ENCODE measurements at regions not wholly inside any gene's neighbourhood (a gene's known extent, or its start where the extent isn't known, plus 50 kb on each side); places are given as distances from the start of the nearest gene placed in this dataset.
A peak's percentile ranks its signal among the peaks of the same experiment; 100 is the strongest.

DNA sequence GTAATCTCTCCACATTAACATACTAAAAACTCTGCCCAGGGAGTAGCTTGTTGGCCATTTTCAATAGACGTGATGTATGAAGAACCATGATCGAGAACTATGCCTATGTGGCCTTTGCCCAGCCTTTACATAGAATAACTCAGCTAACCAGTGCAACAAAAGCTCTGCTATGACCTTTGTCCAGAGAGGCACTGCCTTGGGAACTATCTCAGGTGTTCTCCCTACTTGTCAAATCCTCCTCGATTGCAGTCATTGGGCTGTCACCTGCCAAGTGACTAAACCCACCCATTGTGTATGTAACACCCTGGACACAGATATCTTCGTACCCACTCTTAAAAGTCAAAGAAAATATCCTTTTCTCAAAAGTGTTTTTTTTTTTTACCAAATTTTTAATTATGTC lies 610.3 kb upstream of the GALNTL6 start:
- H3K4me3 ChIP-seq (ENCODE audit: low read depth, low read length) = no peak overlapping the region
- H3K36me3 ChIP-seq (ENCODE audit: control insufficient read depth, insufficient read depth, low read length) = no peaks in the 10 kb centered on the region
- Mint-ChIP-seq H3K36me3 (ENCODE audit: insufficient read depth, unreplicated experiment) (no peaks in the 10 kb centered on the region), H3K27ac (ENCODE audit: unreplicated experiment) (no peak overlapping the region), H3K27me3 (ENCODE audit: insufficient read depth, unreplicated experiment) (peaks cover 2% of the 10 kb centered on the region), H3K4me1 (ENCODE audit: low read depth, unreplicated experiment) (peaks cover 7% of the 10 kb centered on the region), H3K9me3 (ENCODE audit: unreplicated experiment) (no peaks in the 10 kb centered on the region), H3K4me3 (ENCODE audit: unreplicated experiment) (no peak overlapping the region)
- TF ChIP-seq CTCF (IDR thresholded peaks at IDR 0.05; ENCODE audit: insufficient read depth in 1 of 2, low read depth in 1 of 2, low read length in 1 of 2, severe bottlenecking in 1 of 2, unreplicated experiment in 1 of 2) = no peak
- no peak for DNase-seq
- H3K27me3 ChIP-seq (replicated peaks; ENCODE audit: control insufficient read depth, insufficient read depth, low read length) = no peaks in the 10 kb centered on the region
- ChIA-PET CTCF (no interaction called here), POLR2A (no interaction called here)
- no TSS peak for BruUV-seq (replicated peaks)
- H3K9me3 ChIP-seq = no peaks in the 10 kb centered on the region
- intact Hi-C loops (cut with micrococcal nuclease; ENCODE audit: unreplicated experiment) = no loop called here
- peaks cover 8% of the 10 kb centered on the region; the same call in 1 of the 2 replicates for H3K4me1 ChIP-seq

DNA sequence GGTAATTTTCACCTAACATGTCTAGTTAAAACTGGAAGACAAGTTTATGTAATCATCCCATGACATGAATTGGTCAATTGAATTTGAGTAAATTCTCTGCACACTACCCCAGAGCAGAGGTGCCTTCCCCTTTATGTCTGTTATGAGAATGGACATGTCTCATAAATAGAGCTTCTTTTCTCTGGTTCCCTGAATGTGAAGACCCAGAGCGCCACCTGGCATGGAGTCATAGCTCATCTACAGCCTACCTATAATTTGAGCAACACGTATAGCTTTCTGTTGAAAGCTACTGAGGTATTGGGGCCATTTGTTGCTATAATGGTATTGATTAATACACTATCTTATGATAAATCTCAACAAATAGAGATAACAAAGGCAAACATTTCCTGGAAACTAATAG lies 626.5 kb upstream of the GALNTL6 start:
- H3K9me3 Mint-ChIP-seq (ENCODE audit: unreplicated experiment) = no peaks in the 10 kb centered on the region
- no peaks in the 10 kb centered on the region for H3K27me3 ChIP-seq (replicated peaks; ENCODE audit: control insufficient read depth, insufficient read depth, low read length)
- no peaks in the 10 kb centered on the region for H3K4me1 ChIP-seq
- no peaks in the 10 kb centered on the region for H3K4me1 Mint-ChIP-seq (ENCODE audit: low read depth, unreplicated experiment)
- TF ChIP-seq CTCF (IDR thresholded peaks at IDR 0.05; ENCODE audit: insufficient read depth in 1 of 2, low read depth in 1 of 2, low read length in 1 of 2, severe bottlenecking in 1 of 2, unreplicated experiment in 1 of 2) = peak in 1 of 2 experiments; percentile 7
- no peak overlapping the region for H3K4me3 ChIP-seq (ENCODE audit: low read depth, low read length)
- POLR2A ChIA-PET = no interaction called here
- no peaks in the 10 kb centered on the region for H3K36me3 ChIP-seq (ENCODE audit: control insufficient read depth, insufficient read depth, low read length)
- H3K4me3 Mint-ChIP-seq (ENCODE audit: unreplicated experiment) = no peak overlapping the region
- CTCF ChIA-PET = interaction anchor here (0.6 to 1.8 kb wide), 4 partner anchors 196 to 927 kb away, joined by 3 to 17 read pairs (median 4); no protein-coding TSS in a partner anchor
- DNase-seq = peak; percentile 19 to 35
- no peak overlapping the region for H3K27ac Mint-ChIP-seq (ENCODE audit: unreplicated experiment)
- no peaks in the 10 kb centered on the region for H3K27me3 Mint-ChIP-seq (ENCODE audit: insufficient read depth, unreplicated experiment)
- intact Hi-C loops (cut with micrococcal nuclease; ENCODE audit: unreplicated experiment) = loop anchor here (1.0 to 5.0 kb wide), 4 partner anchors 119 to 1016 kb away; no protein-coding TSS in a partner anchor
- no peaks in the 10 kb centered on the region for H3K36me3 Mint-ChIP-seq (ENCODE audit: insufficient read depth, unreplicated experiment)
- H3K9me3 ChIP-seq = no peaks in the 10 kb centered on the region
- no TSS peak for BruUV-seq (replicated peaks)

GRCh38 chr4:171181090-171181489 lies 632.1 kb upstream of the GALNTL6 start:
- H3K36me3 Mint-ChIP-seq (ENCODE audit: insufficient read depth, unreplicated experiment) = no peaks in the 10 kb centered on the region
- Histone ChIP-seq H3K9me3 (no peaks in the 10 kb centered on the region), H3K27me3 (replicated peaks; ENCODE audit: control insufficient read depth, insufficient read depth, low read length) (no peaks in the 10 kb centered on the region), H3K4me1 (no peaks in the 10 kb centered on the region), H3K4me3 (ENCODE audit: low read depth, low read length) (no peak overlapping the region), H3K36me3 (ENCODE audit: control insufficient read depth, insufficient read depth, low read length) (no peaks in the 10 kb centered on the region)
- H3K4me3 Mint-ChIP-seq (ENCODE audit: unreplicated experiment) = no peak overlapping the region
- H3K4me1 Mint-ChIP-seq (ENCODE audit: low read depth, unreplicated experiment) = no peaks in the 10 kb centered on the region
- H3K9me3 Mint-ChIP-seq (ENCODE audit: unreplicated experiment) = no peaks in the 10 kb centered on the region
- no peak for DNase-seq
- POLR2A ChIA-PET = no interaction called here
- CTCF ChIA-PET = no interaction called here
- no peaks in the 10 kb centered on the region for H3K27me3 Mint-ChIP-seq (ENCODE audit: insufficient read depth, unreplicated experiment)
- no TSS peak for BruUV-seq (replicated peaks)
- H3K27ac Mint-ChIP-seq (ENCODE audit: unreplicated experiment) = no peak overlapping the region
- intact Hi-C loops (cut with micrococcal nuclease; ENCODE audit: unreplicated experiment) = no loop called here
- TF ChIP-seq CTCF (IDR thresholded peaks at IDR 0.05; ENCODE audit: insufficient read depth in 1 of 2, low read depth in 1 of 2, low read length in 1 of 2, severe bottlenecking in 1 of 2, unreplicated experiment in 1 of 2) = no peak
